ENCODE measurements at regions not wholly inside any gene's neighbourhood (a gene's known extent, or its start where the extent isn't known, plus 50 kb on each side); places are given as distances from the start of the nearest gene placed in this dataset.
A peak's percentile ranks its signal among the peaks of the same experiment; 100 is the strongest.

DNA sequence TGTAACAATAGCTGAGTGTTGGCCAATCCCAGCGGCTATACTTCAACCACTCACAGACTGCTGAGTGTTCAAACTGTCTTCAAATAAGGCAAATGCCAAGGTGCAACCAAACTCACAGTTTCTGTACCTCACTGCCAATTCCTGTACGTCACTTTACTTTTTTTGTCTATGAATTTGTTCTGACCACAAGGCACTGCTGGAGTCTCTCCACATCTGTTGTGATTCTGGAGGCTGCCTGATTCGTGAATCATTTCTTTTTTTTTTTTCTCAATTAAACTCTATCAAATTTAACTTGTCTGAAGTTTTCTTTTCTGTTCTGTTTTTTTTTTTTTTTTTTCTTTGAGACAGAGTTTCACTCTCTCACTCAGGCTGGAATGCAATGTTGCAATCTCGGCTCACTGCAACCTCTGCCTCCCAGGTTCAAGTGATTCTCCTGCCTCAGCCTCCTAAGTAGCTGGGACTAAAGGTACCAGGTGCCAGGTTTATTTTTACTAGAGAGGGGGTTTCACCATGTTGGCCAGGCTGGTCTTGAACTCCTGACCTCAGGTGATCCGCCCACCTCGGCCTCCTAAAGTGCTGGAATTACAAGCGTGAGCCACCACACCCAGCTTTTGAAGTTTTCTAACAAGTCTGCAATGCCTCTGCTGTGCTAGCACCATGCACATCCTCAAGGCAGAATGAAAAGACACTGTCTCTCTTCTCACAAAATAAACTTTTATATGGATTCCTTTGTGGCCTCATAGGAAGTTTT is 401.7 kb downstream of the IRS2 start:
- peak overlapping the region in 1 of 2 donors; percentile 51 for H3K27ac ChIP-seq (ENCODE audit: low read depth in 1 of 2, low read length in 2 of 2)
- peak in 2 of 3 donors; percentile 23 to 43 for DNase-seq
- H3K4me2 ChIP-seq (replicated peaks; ENCODE audit: extremely low read depth, low read length, poor library complexity, severe bottlenecking), result no peak overlapping the region
- no peaks in the 10 kb centered on the region for H3K9me3 ChIP-seq (replicated peaks in 1 of 2; ENCODE audit: control insufficient read depth in 1 of 2, insufficient read depth in 1 of 2, low read length in 2 of 2)
- peaks cover 0 to 3% (median 0%) of the 10 kb centered on the region in 7 donors for H3K9me3 Mint-ChIP-seq
- peak overlapping the region; percentile 28 to 86 (median 71) for H3K27ac Mint-ChIP-seq
- peaks cover 65 to 75% of the 10 kb centered on the region in 2 donors for H3K4me1 ChIP-seq (ENCODE audit: control insufficient read depth in 1 of 2, insufficient read depth in 2 of 2, low read length in 2 of 2)
- no peak overlapping the region for H3K4me3 ChIP-seq (replicated peaks in 1 of 3; ENCODE audit: low read depth in 2 of 3, low read length in 3 of 3)
- intact Hi-C loops (cut with micrococcal nuclease), result loop anchor here in 1 of 2 donors (10.0 kb wide), 1 partner anchor 270 kb away; no protein-coding TSS in a partner anchor
- H3K4me3 Mint-ChIP-seq, result no peak overlapping the region
- no peaks in the 10 kb centered on the region for H3K79me2 ChIP-seq (ENCODE audit: insufficient read depth, low read length)
- no peak overlapping the region for H3K9ac ChIP-seq (ENCODE audit: insufficient read depth, low read length, poor library complexity, severe bottlenecking)
- H3K4me1 Mint-ChIP-seq, result peaks cover 75% of the 10 kb centered on the region
- 77% methylated on average over 4 of the region's 7 CpGs for WGBS (ENCODE audit: insufficient coverage)
- peaks cover 0 to 4% of the 10 kb centered on the region in 2 donors for H3K36me3 Mint-ChIP-seq
- no peaks in the 10 kb centered on the region for H3K27me3 ChIP-seq (ENCODE audit: control insufficient read depth in 2 of 2, insufficient read depth in 2 of 2, low read length in 2 of 2)
- H2AFZ ChIP-seq (ENCODE audit: insufficient read depth, low read depth, low read length, poor library complexity, severe bottlenecking), result no peak overlapping the region
- TF ChIP-seq, protein P1, sequence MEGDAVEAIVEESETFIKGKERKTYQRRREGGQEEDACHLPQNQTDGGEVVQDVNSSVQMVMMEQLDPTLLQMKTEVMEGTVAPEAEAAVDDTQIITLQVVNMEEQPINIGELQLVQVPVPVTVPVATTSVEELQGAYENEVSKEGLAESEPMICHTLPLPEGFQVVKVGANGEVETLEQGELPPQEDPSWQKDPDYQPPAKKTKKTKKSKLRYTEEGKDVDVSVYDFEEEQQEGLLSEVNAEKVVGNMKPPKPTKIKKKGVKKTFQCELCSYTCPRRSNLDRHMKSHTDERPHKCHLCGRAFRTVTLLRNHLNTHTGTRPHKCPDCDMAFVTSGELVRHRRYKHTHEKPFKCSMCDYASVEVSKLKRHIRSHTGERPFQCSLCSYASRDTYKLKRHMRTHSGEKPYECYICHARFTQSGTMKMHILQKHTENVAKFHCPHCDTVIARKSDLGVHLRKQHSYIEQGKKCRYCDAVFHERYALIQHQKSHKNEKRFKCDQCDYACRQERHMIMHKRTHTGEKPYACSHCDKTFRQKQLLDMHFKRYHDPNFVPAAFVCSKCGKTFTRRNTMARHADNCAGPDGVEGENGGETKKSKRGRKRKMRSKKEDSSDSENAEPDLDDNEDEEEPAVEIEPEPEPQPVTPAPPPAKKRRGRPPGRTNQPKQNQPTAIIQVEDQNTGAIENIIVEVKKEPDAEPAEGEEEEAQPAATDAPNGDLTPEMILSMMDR (IDR thresholded peaks at IDR 0.05), result no peak
- H4K20me1 ChIP-seq (ENCODE audit: insufficient read depth, low read length), result no peaks in the 10 kb centered on the region
- peaks cover 0 to 5% (median 0%) of the 10 kb centered on the region in 3 donors for H3K27me3 Mint-ChIP-seq (ENCODE audit: low read depth in 3 of 3)
- no peaks in the 10 kb centered on the region for H3K36me3 ChIP-seq (replicated peaks in 1 of 2; ENCODE audit: control insufficient read depth in 1 of 2, insufficient read depth in 2 of 2, low read length in 2 of 2)

DNA sequence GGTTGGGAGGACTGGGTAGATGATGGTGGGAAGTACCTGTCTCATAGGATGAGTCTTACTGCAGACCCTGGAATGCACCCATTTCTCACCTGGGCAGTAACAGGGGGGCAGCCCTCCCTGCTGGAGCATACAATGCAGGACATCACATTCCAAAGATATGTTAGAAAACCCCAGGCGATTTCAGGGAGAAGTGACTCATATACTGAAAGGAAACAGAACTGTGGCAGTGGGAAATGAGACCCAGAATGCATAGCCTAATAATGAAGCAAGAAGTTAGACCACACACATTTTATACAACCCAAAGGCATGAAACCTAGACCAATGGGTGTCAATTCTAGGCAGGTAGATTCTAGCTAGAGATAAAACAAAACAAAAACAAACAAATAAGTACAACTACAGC is 402.7 kb downstream of the IRS2 start:
- no peak overlapping the region for H3K4me3 Mint-ChIP-seq
- no peak overlapping the region for H3K4me3 ChIP-seq (replicated peaks in 1 of 3; ENCODE audit: low read depth in 2 of 3, low read length in 3 of 3)
- intact Hi-C loops (cut with micrococcal nuclease), result loop anchor here in 1 of 2 donors (10.0 kb wide), 1 partner anchor 271 kb away; no protein-coding TSS in a partner anchor
- peak overlapping the region in 1 of 2 donors; percentile 51 for H3K27ac ChIP-seq (ENCODE audit: low read depth in 1 of 2, low read length in 2 of 2)
- H3K9me3 Mint-ChIP-seq, result peaks cover 0 to 3% (median 0%) of the 10 kb centered on the region in 7 donors
- no peaks in the 10 kb centered on the region for H3K79me2 ChIP-seq (ENCODE audit: insufficient read depth, low read length)
- H3K9me3 ChIP-seq (replicated peaks in 1 of 2; ENCODE audit: control insufficient read depth in 1 of 2, insufficient read depth in 1 of 2, low read length in 2 of 2), result no peaks in the 10 kb centered on the region
- DNase-seq, result peak in 2 of 3 donors; percentile 51 to 68
- no peak overlapping the region for H3K4me2 ChIP-seq (replicated peaks; ENCODE audit: extremely low read depth, low read length, poor library complexity, severe bottlenecking)
- H2AFZ ChIP-seq (ENCODE audit: insufficient read depth, low read depth, low read length, poor library complexity, severe bottlenecking), result no peak overlapping the region
- no peak overlapping the region for H3K9ac ChIP-seq (ENCODE audit: insufficient read depth, low read length, poor library complexity, severe bottlenecking)
- peaks cover 3 to 4% of the 10 kb centered on the region in 2 donors for H3K36me3 Mint-ChIP-seq
- H3K27me3 ChIP-seq (ENCODE audit: control insufficient read depth in 2 of 2, insufficient read depth in 2 of 2, low read length in 2 of 2), result no peaks in the 10 kb centered on the region
- WGBS (ENCODE audit: insufficient coverage), result no CpG with 5 or more reads among the region's 1 CpG
- peaks cover 55 to 65% of the 10 kb centered on the region in 2 donors for H3K4me1 ChIP-seq (ENCODE audit: control insufficient read depth in 1 of 2, insufficient read depth in 2 of 2, low read length in 2 of 2)
- H4K20me1 ChIP-seq (ENCODE audit: insufficient read depth, low read length), result no peaks in the 10 kb centered on the region
- peaks cover 66% of the 10 kb centered on the region for H3K4me1 Mint-ChIP-seq
- H3K36me3 ChIP-seq (replicated peaks in 1 of 2; ENCODE audit: control insufficient read depth in 1 of 2, insufficient read depth in 2 of 2, low read length in 2 of 2), result no peaks in the 10 kb centered on the region
- H3K27ac Mint-ChIP-seq, result peak overlapping the region; percentile 11 to 82 (median 62)
- TF ChIP-seq, protein P1 (IDR thresholded peaks at IDR 0.05), result no peak
- peaks cover 0 to 5% (median 0%) of the 10 kb centered on the region in 3 donors for H3K27me3 Mint-ChIP-seq (ENCODE audit: low read depth in 3 of 3)

Measured in CD14-positive monocyte (primary cell).